ENCODE measurements at regions not wholly inside any gene's neighbourhood (a gene's known extent, or its start where the extent isn't known, plus 50 kb on each side); places are given as distances from the start of the nearest gene placed in this dataset.

GRCh38 chr11:31997955-31998354 is 92.9 kb upstream of the RCN1 start:
- TF ChIP-seq POLR2A (IDR thresholded peaks at IDR 0.05; ENCODE audit: extremely low read depth, insufficient read length), result no peak
- TF ChIP-seq, protein P1, sequence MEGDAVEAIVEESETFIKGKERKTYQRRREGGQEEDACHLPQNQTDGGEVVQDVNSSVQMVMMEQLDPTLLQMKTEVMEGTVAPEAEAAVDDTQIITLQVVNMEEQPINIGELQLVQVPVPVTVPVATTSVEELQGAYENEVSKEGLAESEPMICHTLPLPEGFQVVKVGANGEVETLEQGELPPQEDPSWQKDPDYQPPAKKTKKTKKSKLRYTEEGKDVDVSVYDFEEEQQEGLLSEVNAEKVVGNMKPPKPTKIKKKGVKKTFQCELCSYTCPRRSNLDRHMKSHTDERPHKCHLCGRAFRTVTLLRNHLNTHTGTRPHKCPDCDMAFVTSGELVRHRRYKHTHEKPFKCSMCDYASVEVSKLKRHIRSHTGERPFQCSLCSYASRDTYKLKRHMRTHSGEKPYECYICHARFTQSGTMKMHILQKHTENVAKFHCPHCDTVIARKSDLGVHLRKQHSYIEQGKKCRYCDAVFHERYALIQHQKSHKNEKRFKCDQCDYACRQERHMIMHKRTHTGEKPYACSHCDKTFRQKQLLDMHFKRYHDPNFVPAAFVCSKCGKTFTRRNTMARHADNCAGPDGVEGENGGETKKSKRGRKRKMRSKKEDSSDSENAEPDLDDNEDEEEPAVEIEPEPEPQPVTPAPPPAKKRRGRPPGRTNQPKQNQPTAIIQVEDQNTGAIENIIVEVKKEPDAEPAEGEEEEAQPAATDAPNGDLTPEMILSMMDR (IDR thresholded peaks at IDR 0.05; ENCODE audit: low read depth, low read length), result no peak
- no peak for TF ChIP-seq MYC (IDR thresholded peaks at IDR 0.05; ENCODE audit: low read depth, low read length)
- TF ChIP-seq, protein P2, sequence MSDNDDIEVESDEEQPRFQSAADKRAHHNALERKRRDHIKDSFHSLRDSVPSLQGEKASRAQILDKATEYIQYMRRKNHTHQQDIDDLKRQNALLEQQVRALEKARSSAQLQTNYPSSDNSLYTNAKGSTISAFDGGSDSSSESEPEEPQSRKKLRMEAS (IDR thresholded peaks at IDR 0.05; ENCODE audit: low read depth, low read length), result no peak
- no peak for DNase-seq (ENCODE audit: low read depth)
- H3K4me3 ChIP-seq (ENCODE audit: low read depth, low read length), result no peak overlapping the region

DNA sequence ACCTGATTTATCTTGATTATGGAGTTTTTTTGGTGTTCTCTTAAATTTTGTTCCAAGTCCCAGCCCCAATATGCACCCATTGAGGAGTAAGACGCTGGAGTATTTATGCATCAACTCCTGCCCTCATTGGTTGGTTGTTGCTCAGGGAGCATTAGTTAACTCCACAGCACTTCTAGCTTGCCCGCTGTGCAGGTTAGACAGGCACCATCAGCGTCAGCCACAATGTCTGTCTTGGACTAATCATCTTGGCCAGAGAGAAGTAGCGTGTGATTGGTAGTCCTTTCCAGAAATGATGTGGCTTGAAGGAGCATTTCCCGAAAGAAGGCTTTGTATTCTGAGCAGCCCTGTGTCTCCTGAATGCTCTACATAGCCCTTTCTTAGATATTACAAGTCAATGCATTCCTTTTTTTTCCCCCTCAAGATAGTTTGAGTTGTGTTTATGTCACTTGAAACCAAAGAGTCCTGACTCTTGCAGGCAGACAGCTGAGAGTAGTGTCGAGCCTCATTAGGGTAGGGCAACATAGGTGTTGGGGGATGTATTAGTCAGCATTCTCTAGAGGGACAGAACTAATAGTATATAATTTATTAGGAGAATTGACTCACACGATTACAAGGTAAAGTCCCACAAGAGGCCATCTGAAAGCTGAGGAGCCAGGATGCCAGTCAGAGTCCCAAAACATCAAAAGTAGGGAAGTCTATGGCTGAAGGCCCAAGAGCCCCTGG is 94.6 kb upstream of the RCN1 start:
- TF ChIP-seq, protein P1 (IDR thresholded peaks at IDR 0.05; ENCODE audit: low read depth, low read length), result no peak
- TF ChIP-seq MYC (IDR thresholded peaks at IDR 0.05; ENCODE audit: low read depth, low read length) (no peak), POLR2A (IDR thresholded peaks at IDR 0.05; ENCODE audit: extremely low read depth, insufficient read length) (no peak)
- TF ChIP-seq, protein P2 (IDR thresholded peaks at IDR 0.05; ENCODE audit: low read depth, low read length), result no peak
- H3K4me3 ChIP-seq (ENCODE audit: low read depth, low read length), result no peak overlapping the region
- DNase-seq (ENCODE audit: low read depth), result no peak

DNA sequence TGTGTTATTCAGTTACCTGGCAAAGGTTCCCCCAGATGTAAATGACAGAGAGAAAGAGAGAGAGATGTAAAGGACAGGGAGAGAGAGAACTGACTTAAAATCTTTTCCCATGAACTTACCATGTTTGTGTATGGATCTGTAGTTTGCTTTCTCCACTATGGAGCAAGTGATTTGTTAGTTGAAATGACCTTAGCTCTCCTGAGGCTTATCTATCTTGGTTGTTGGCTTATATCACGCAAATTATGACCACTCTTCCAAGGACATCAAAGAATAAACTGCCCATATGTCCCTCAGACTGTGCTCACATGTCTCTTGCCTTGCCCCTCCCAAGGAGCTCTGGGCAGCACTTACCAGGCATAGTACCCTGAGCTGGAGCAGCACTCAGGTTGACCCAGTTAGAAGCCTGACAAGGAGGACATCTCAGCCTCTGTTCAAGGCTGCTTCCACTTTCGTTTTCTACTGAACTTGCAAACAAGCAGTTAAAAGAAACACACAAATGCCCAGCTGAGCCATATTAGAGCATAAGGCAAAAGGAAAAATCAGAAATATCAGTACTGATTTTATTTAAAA is 95.3 kb upstream of the RCN1 start:
- DNase-seq (ENCODE audit: low read depth), result peak; percentile 20
- no peak overlapping the region for H3K4me3 ChIP-seq (ENCODE audit: low read depth, low read length)
- TF ChIP-seq, protein P2 (IDR thresholded peaks at IDR 0.05; ENCODE audit: low read depth, low read length), result no peak
- no peak for TF ChIP-seq POLR2A (IDR thresholded peaks at IDR 0.05; ENCODE audit: extremely low read depth, insufficient read length)
- no peak for TF ChIP-seq MYC (IDR thresholded peaks at IDR 0.05; ENCODE audit: low read depth, low read length)
- TF ChIP-seq, protein P1 (IDR thresholded peaks at IDR 0.05; ENCODE audit: low read depth, low read length), result no peak

DNA sequence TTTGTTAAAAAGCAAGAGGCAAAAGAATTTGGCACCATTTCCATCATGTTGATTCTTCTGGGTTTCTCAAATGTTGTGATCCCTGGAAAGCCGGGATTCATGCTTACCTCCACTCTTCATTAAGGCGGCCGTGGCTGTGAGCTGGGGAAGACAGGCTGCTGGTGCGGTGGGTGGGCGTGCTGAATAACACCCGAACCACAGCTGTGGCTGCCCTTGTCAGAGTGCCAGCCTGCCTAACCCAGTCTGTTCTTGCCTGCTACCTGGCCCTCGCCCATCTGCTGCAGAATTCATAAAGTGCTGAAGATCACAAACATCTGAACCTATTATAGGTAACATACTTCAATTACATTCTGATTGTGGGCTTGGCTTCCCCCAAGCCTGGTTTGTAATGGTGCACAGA is 95.8 kb upstream of the RCN1 start:
- H3K4me3 ChIP-seq (ENCODE audit: low read depth, low read length), result no peak overlapping the region
- DNase-seq (ENCODE audit: low read depth), result no peak

GRCh38 chr11:31987118-31988005 is 103.5 kb upstream of the RCN1 start:
- no peak overlapping the region for H3K4me3 ChIP-seq (ENCODE audit: low read depth, low read length)
- TF ChIP-seq POLR2A (IDR thresholded peaks at IDR 0.05; ENCODE audit: extremely low read depth, insufficient read length), result no peak
- TF ChIP-seq MYC (IDR thresholded peaks at IDR 0.05; ENCODE audit: low read depth, low read length), result no peak
- TF ChIP-seq, protein P1 (IDR thresholded peaks at IDR 0.05; ENCODE audit: low read depth, low read length), result no peak
- TF ChIP-seq, protein P2 (IDR thresholded peaks at IDR 0.05; ENCODE audit: low read depth, low read length), result no peak
- no peak for DNase-seq (ENCODE audit: low read depth)

More for the DNA sequence above, 95.8 kb upstream of the RCN1 start:
- TF ChIP-seq, protein P2 (IDR thresholded peaks at IDR 0.05; ENCODE audit: low read depth, low read length), result no peak
- no peak for TF ChIP-seq MYC (IDR thresholded peaks at IDR 0.05; ENCODE audit: low read depth, low read length)
- TF ChIP-seq, protein P1 (IDR thresholded peaks at IDR 0.05; ENCODE audit: low read depth, low read length), result no peak
- TF ChIP-seq POLR2A (IDR thresholded peaks at IDR 0.05; ENCODE audit: extremely low read depth, insufficient read length), result no peak

Measured in NB4 (cell line).